OCI-LY3 (cell line): ENCODE measurements at regions not wholly inside any gene's neighbourhood (a gene's known extent, or its start where the extent isn't known, plus 50 kb on each side); places are given as distances from the start of the nearest gene placed in this dataset.

Experiments used
- EZH2phosphoT487 ChIP-seq: fragments of 200-600 bp; shearing (Covaris generic); IDR thresholded peaks from 2 replicates; pipeline ENCODE4 v1.6.1; 2018; ENCODE audit warnings: antibody characterized with exemption, mixed run types, low read depth
- TF ChIP-seq, protein P1 (sequence below): fragments of 200-600, 300-600 bp; sonication (generic); IDR thresholded peaks from 2 replicates; pipeline ENCODE4 v1.5.1; 2014; ENCODE audit warnings: antibody characterized with exemption, low read length, low read depth

DNA sequence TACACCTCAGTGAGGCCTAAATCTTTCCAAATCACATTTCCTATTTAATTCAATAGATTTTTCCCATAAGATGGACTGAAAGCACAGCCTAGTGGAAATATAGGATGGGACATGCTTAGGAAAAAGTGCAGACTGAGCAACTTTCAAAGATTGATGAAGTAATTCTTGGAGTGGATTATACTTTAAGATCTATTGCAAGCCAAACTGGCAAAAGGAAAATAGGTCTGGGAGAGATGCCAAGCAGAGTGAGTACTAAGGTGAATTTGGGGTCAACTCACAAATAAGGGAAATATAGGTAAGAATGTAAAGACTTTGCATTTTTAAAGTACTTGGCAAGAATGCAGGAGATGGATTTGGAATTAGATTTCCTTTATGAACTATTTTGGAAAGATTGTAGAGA, 170.2 kb upstream of the FOXG1 start:
- TF ChIP-seq, protein P1, sequence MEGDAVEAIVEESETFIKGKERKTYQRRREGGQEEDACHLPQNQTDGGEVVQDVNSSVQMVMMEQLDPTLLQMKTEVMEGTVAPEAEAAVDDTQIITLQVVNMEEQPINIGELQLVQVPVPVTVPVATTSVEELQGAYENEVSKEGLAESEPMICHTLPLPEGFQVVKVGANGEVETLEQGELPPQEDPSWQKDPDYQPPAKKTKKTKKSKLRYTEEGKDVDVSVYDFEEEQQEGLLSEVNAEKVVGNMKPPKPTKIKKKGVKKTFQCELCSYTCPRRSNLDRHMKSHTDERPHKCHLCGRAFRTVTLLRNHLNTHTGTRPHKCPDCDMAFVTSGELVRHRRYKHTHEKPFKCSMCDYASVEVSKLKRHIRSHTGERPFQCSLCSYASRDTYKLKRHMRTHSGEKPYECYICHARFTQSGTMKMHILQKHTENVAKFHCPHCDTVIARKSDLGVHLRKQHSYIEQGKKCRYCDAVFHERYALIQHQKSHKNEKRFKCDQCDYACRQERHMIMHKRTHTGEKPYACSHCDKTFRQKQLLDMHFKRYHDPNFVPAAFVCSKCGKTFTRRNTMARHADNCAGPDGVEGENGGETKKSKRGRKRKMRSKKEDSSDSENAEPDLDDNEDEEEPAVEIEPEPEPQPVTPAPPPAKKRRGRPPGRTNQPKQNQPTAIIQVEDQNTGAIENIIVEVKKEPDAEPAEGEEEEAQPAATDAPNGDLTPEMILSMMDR = no peak
- no peak for TF ChIP-seq EZH2phosphoT487
